GM12892 (cell line): ENCODE measurements at regions not wholly inside any gene's neighbourhood (a gene's known extent, or its start where the extent isn't known, plus 50 kb on each side); places are given as distances from the start of the nearest gene placed in this dataset.

Experiments used
- DNase-seq: peaks from one replicate; pipeline ENCODE4 v3.0.0; 2011; ENCODE audit not compliant: insufficient read length
- FAIRE-seq: peaks from 2 replicates; lab custom pipeline; 2011; peaks lifted over from hg19 to GRCh38; lab: Jason Lieb, UNC
- POLR2A ChIP-seq: IDR thresholded peaks from 2 replicates; pipeline ENCODE4 v1.6.1; 2011; ENCODE audit warnings: low read depth, low read length, control low read depth
- POLR2AphosphoS5 ChIP-seq: IDR thresholded peaks from 2 replicates; pipeline ENCODE4 v1.6.1; 2011; ENCODE audit warnings: low read depth, low read length, control low read depth
- TAF1 ChIP-seq: IDR thresholded peaks from 2 replicates; pipeline ENCODE4 v1.6.1; 2011; ENCODE audit warnings: low read depth, mild to moderate bottlenecking, control low read depth, low read length, borderline replicate concordance

DNA sequence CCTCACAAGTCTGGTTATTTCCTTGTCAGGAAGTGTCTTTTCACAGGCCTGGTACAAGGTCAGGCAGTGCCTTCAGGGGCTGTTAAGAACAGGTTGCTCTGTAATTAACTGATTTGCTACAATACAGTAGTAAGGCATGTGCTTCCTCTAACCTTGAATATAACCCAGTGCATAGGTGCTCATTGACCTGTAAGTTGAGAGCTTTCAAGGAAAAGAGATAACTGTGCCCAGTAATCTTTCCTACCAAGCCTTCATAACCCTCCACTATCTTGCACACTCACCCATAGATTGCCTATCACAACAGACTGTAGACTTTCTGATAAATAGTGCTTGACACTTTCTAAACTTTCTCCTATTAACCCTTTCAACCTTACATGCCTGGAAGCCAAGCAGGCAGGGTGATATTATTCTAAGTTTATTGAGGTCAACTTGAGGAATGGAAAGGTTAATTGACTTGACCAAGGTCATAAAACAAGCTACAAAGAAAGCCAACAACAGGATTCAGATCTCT, 148.1 kb downstream of the PPARGC1A start:
- TF ChIP-seq TAF1 (no peak), POLR2AphosphoS5 (no peak), POLR2A (no peak)
- no peak for FAIRE-seq
- no peak for DNase-seq

DNA sequence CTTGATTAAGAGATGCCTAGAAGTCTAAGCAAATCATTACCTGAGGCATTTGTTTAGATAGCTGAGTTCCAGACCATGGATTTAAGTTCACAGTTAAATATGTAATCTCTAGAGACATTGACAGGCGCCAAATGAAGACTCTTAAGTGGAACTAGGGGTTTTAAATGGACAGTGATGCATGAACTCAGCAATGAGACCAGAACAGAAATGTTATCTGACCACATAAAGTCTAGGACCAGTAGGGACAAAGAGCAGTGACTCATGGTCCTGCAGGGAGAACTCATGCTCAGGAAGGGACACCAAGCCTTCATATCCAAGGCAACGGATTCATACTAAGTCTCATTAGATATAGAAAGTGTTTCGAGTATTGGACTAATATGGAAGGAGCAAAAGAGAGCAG, 152.3 kb downstream of the PPARGC1A start:
- DNase-seq = no peak
- no peak for TF ChIP-seq TAF1
- TF ChIP-seq POLR2AphosphoS5 = no peak
- TF ChIP-seq POLR2A = no peak
- FAIRE-seq = no peak

DNA sequence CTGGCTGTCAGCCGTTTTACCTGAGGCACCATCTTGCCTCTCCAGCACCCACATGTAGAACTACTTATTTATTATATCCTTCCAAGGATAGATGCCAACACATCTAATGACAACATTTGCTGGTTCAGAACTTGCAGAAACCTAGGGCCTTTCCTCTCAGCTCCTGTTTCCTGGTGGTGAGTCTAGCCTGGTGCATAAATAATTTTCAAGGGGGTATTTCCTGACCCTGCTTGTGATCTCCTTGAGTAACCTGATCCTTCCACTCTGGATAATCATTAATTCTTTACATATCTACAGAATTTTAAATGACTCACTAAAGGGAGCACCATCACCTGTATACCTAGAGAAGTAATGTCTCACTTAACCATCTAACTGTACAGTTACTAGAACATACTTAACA, 153.4 kb downstream of the PPARGC1A start:
- no peak for FAIRE-seq
- DNase-seq = no peak
- TF ChIP-seq POLR2AphosphoS5 (no peak), TAF1 (no peak), POLR2A (no peak)

DNA sequence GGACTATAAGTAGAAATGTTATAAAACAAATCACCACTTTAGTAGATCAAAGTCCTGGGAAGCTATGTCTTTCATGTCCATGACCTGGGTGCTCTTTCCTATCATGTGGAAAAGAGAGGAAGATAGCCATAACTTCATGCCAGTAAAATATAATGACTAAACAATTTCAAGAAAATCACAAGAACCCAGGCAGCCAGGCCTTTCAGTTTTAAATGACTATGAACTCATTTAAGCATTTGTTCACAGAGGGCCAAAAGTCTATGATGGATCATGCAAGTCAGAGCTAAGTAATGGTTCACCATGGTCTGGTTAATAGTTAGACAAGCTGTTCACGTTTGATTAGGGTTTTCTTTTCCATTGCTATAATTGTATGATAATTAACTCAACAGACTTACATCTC, 155.8 kb downstream of the PPARGC1A start:
- DNase-seq (no peak), FAIRE-seq (no peak)
- TF ChIP-seq TAF1 (no peak), POLR2AphosphoS5 (no peak), POLR2A (no peak)

DNA sequence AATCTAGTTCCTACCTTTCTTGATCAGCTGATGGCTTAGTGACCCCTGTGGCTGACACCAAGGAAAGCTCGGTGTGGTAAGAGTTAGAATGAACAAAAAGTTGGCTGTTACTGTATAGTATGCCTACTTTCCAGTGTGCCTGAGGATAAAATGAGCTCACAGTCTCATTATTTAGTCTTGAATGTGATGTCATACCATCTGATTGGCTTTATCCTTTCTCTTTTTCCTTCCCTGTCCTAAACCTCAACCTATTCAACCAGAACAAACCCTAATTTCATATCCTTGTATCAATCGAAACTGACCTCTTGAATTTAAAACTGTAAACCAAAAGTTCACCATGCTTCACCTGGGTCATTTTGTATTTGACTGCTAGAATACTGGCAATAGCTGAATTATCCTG, 156.4 kb downstream of the PPARGC1A start:
- no peak for TF ChIP-seq POLR2A
- TF ChIP-seq TAF1 = no peak
- TF ChIP-seq POLR2AphosphoS5 = no peak
- FAIRE-seq (no peak), DNase-seq (no peak)

DNA sequence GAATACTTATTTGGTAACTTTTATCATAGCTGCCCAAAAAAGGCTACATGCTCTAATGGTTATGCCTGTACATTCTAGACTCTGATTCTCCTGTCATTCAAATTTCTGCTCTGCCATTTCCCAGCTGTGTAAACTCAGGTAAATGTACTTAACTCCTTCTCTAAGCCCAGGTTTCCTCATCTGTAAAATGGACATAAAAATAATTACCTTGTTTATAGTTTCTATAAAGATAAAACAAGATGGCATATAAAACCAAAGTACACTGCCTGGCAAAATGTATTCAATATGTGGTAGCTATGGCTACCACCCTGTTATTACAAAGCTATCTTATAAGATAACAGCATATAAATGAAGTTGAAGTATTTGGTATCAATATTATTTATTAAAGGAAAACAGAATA, 158.8 kb downstream of the PPARGC1A start:
- no peak for DNase-seq
- TF ChIP-seq TAF1 = no peak
- TF ChIP-seq POLR2AphosphoS5 = no peak
- TF ChIP-seq POLR2A = no peak
- FAIRE-seq = no peak

DNA sequence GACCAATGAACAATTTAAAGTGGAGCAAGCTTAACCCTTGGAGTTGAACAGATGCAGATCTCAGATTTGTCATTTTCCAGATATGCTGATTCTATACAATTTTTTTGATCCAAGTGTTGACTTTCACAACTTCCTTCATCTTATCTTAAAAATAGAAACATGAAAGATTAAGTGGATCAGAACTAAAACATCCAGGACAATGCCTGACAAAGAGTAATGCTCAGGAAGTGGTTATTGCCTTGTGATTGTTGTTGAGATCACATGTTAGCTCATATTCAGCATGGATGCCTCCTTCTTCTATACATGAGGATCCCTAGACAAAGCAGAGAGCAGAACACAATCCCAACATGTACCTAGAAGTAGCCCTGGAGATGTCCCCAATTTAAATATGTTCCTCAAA, 160.9 kb downstream of the PPARGC1A start:
- TF ChIP-seq POLR2AphosphoS5 = no peak
- no peak for TF ChIP-seq TAF1
- no peak for TF ChIP-seq POLR2A
- no peak for FAIRE-seq
- no peak for DNase-seq

DNA sequence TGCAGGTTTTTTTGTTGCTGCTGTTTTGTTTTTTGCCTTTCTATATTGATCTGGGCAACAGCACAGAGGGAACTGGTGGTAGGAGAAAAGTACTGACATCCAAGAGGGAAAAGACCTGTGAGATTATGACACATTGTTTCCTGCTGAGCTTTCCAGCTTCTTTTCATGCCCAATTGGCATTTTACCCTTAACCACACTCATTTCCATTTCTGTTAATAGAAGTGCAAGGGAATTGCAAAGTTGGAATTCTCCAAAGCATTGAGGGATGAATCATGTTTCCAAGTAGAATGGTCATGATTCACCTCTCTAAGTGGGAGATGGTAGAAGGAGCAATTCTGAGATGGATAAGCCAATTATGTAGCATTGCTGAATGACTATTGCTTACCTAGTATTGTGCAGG, 161.5 kb downstream of the PPARGC1A start:
- no peak for FAIRE-seq
- TF ChIP-seq TAF1 = no peak
- no peak for TF ChIP-seq POLR2AphosphoS5
- TF ChIP-seq POLR2A = no peak
- no peak for DNase-seq

DNA sequence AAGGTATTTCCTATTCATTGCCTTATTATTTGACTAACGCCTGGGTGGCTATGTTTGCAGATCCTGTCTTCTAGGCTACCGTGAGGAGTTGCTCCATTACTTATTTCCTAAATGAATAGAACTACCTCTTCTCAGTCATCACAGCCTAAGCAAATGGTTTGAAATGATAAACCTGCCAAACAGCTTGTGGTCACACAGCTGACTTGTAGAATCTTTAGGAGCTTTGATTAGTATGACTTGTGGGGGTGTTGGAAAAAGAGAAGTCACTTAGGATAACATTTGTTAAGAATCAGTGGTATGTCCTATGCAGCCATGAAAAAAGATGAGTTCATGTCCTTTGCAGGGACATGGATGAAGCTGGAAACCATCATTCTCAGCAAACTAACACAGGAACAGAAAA, 169.3 kb downstream of the PPARGC1A start:
- DNase-seq = no peak
- FAIRE-seq = no peak

DNA sequence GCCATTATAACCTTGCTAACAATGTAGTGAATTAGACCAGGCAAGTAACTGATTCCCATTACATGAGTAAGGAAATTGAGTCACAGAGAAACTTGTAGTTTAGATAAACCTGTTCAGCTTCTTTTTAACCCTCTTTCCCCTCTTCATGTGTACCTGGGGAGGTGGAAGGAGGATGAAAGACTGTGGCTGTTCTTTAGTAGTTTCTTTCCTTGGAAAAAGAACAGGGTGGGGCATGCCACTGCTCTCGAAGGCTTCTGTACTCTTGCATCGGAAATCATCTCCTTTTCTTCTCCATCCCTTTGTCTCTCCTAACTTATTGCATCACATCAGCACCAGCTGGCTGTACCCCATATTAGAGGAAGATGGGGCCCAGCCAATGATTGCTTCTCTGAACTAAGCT, 171.4 kb downstream of the PPARGC1A start:
- FAIRE-seq (no peak), DNase-seq (no peak)
- TF ChIP-seq POLR2A (no peak), TAF1 (no peak)

More for the DNA sequence above, 169.3 kb downstream of the PPARGC1A start:
- TF ChIP-seq TAF1 (no peak), POLR2A (no peak), POLR2AphosphoS5 (no peak)

DNA sequence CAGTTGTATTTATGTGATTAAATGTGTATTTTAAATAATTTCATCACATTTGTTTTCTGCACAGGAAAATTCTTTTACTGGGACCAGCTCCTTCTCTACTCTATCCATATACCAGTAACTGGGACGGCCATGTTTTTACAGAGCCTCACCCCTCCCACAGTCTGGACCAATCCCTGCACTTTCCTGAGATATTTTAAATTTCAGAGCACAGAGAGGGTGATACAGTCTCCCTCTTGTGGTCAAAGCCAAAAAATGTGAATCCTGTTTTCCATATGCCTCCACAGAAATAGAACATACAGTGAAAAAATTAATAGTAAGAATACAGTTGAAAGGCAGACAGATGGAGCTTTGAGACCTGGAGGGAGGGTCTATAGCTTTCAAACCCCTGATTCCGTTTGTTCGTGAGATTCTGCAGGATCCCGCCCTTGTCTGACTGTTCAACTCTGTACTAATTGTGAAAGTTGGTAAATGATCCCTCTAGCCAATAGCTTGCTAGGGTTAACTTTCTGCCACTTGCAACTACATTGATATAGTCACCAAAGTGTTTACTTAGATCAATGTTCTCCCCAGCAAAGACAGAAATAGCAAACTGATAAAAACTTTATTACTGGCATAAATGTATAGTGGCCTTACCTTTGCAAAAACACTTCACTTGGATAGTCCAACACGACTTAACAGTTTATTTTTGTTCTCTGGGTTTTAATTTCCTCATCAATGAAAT, 172.2 kb downstream of the PPARGC1A start:
- TF ChIP-seq POLR2A = no peak
- no peak for TF ChIP-seq POLR2AphosphoS5
- no peak for TF ChIP-seq TAF1
- DNase-seq = no peak
- FAIRE-seq = no peak

DNA sequence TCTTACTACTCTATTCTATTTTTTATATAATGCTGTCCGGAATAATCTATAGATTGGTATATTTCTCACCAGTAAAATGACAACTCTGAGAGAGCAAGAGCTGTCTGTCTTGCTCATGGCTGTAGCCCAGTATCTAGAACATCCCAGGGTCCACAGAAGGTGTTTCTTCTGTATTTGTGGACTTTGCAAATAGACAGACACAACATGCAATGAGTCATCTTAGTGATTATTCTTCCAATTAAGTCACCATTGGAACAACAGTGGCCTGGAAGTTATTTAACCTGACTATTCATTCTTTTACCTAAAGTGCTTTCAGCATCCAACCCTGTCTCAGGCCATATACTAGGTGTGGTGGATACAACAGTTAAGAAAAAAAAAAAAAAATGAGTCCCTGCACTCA, 179.5 kb downstream of the PPARGC1A start:
- FAIRE-seq = no peak
- TF ChIP-seq TAF1 = no peak
- no peak for TF ChIP-seq POLR2A
- no peak for TF ChIP-seq POLR2AphosphoS5
- DNase-seq = no peak
